ENCODE measurements at regions not wholly inside any gene's neighbourhood (a gene's known extent, or its start where the extent isn't known, plus 50 kb on each side); places are given as distances from the start of the nearest gene placed in this dataset.

GRCh38 chr2:133718688-133719201, 150.5 kb upstream of the NCKAP5 start:
- TF ChIP-seq EZH2 (IDR thresholded peaks at IDR 0.05; ENCODE audit: borderline replicate concordance, low read length), result no peak
- TF ChIP-seq, protein P1, sequence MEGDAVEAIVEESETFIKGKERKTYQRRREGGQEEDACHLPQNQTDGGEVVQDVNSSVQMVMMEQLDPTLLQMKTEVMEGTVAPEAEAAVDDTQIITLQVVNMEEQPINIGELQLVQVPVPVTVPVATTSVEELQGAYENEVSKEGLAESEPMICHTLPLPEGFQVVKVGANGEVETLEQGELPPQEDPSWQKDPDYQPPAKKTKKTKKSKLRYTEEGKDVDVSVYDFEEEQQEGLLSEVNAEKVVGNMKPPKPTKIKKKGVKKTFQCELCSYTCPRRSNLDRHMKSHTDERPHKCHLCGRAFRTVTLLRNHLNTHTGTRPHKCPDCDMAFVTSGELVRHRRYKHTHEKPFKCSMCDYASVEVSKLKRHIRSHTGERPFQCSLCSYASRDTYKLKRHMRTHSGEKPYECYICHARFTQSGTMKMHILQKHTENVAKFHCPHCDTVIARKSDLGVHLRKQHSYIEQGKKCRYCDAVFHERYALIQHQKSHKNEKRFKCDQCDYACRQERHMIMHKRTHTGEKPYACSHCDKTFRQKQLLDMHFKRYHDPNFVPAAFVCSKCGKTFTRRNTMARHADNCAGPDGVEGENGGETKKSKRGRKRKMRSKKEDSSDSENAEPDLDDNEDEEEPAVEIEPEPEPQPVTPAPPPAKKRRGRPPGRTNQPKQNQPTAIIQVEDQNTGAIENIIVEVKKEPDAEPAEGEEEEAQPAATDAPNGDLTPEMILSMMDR (IDR thresholded peaks at IDR 0.05; ENCODE audit: low read length), result no peak
- Histone ChIP-seq H3F3A (ENCODE audit: insufficient read depth, low read length) (no peaks in the 10 kb centered on the region), H2AFZ (ENCODE audit: low read length) (no peak overlapping the region), H3K9me3 (ENCODE audit: low read length) (no peaks in the 10 kb centered on the region), H3K36me3 (ENCODE audit: insufficient read depth, low read length) (no peaks in the 10 kb centered on the region), H3K27me3 (ENCODE audit: insufficient read depth, low read length) (no peaks in the 10 kb centered on the region), H3K4me2 (ENCODE audit: low read length) (no peak overlapping the region), H3K9ac (ENCODE audit: low read length) (no peak overlapping the region), H3K4me1 (ENCODE audit: insufficient read depth, low read length, severe bottlenecking) (no peaks in the 10 kb centered on the region), H3K9me2 (ENCODE audit: low read depth, low read length) (no peaks in the 10 kb centered on the region), H3K4me3 (ENCODE audit: low read depth, low read length, poor library complexity, severe bottlenecking) (no peak overlapping the region), H3K79me2 (ENCODE audit: insufficient read depth, low read length) (no peaks in the 10 kb centered on the region), H4K20me1 (ENCODE audit: insufficient read depth, low read length) (no peaks in the 10 kb centered on the region), H3K27ac (ENCODE audit: low read depth, low read length, poor library complexity, severe bottlenecking) (no peak overlapping the region)

- Histone ChIP-seq H3K9me2 (ENCODE audit: low read depth, low read length) (no peaks in the 10 kb centered on the region), H3K4me1 (ENCODE audit: insufficient read depth, low read length, severe bottlenecking) (no peaks in the 10 kb centered on the region), H3K27me3 (ENCODE audit: insufficient read depth, low read length) (no peaks in the 10 kb centered on the region), H3K9ac (ENCODE audit: low read length) (no peak overlapping the region), H3K4me3 (ENCODE audit: low read depth, low read length, poor library complexity, severe bottlenecking) (no peak overlapping the region), H3K27ac (ENCODE audit: low read depth, low read length, poor library complexity, severe bottlenecking) (no peak overlapping the region), H3K79me2 (ENCODE audit: insufficient read depth, low read length) (no peaks in the 10 kb centered on the region), H3K9me3 (ENCODE audit: low read length) (no peaks in the 10 kb centered on the region), H3K4me2 (ENCODE audit: low read length) (no peak overlapping the region), H3F3A (ENCODE audit: insufficient read depth, low read length) (no peaks in the 10 kb centered on the region), H3K36me3 (ENCODE audit: insufficient read depth, low read length) (no peaks in the 10 kb centered on the region), H2AFZ (ENCODE audit: low read length) (no peak overlapping the region), H4K20me1 (ENCODE audit: insufficient read depth, low read length) (no peaks in the 10 kb centered on the region)
- TF ChIP-seq, protein P1 (IDR thresholded peaks at IDR 0.05; ENCODE audit: low read length), result no peak
- no peak for TF ChIP-seq EZH2 (IDR thresholded peaks at IDR 0.05; ENCODE audit: borderline replicate concordance, low read length)
Observed at GRCh38 chr2:133720429-133720828, 152.2 kb upstream of the NCKAP5 start.

- H3K4me2 ChIP-seq (ENCODE audit: low read length), result no peak overlapping the region
- H2AFZ ChIP-seq (ENCODE audit: low read length), result no peak overlapping the region
- no peaks in the 10 kb centered on the region for H3K36me3 ChIP-seq (ENCODE audit: insufficient read depth, low read length)
- TF ChIP-seq, protein P1 (IDR thresholded peaks at IDR 0.05; ENCODE audit: low read length), result no peak
- TF ChIP-seq EZH2 (IDR thresholded peaks at IDR 0.05; ENCODE audit: borderline replicate concordance, low read length), result no peak
- H3K27ac ChIP-seq (ENCODE audit: low read depth, low read length, poor library complexity, severe bottlenecking), result no peak overlapping the region
- H3F3A ChIP-seq (ENCODE audit: insufficient read depth, low read length), result no peaks in the 10 kb centered on the region
- no peaks in the 10 kb centered on the region for H3K9me2 ChIP-seq (ENCODE audit: low read depth, low read length)
- H3K79me2 ChIP-seq (ENCODE audit: insufficient read depth, low read length), result no peaks in the 10 kb centered on the region
- no peak overlapping the region for H3K9ac ChIP-seq (ENCODE audit: low read length)
- no peaks in the 10 kb centered on the region for H3K9me3 ChIP-seq (ENCODE audit: low read length)
- H3K4me1 ChIP-seq (ENCODE audit: insufficient read depth, low read length, severe bottlenecking), result no peaks in the 10 kb centered on the region
- H3K4me3 ChIP-seq (ENCODE audit: low read depth, low read length, poor library complexity, severe bottlenecking), result no peak overlapping the region
- H3K27me3 ChIP-seq (ENCODE audit: insufficient read depth, low read length), result no peaks in the 10 kb centered on the region
- no peaks in the 10 kb centered on the region for H4K20me1 ChIP-seq (ENCODE audit: insufficient read depth, low read length)
Observed at GRCh38 chr2:133721118-133721517, 152.9 kb upstream of the NCKAP5 start.
